ENCODE measurements at regions not wholly inside any gene's neighbourhood (a gene's known extent, or its start where the extent isn't known, plus 50 kb on each side); places are given as distances from the start of the nearest gene placed in this dataset.

DNA sequence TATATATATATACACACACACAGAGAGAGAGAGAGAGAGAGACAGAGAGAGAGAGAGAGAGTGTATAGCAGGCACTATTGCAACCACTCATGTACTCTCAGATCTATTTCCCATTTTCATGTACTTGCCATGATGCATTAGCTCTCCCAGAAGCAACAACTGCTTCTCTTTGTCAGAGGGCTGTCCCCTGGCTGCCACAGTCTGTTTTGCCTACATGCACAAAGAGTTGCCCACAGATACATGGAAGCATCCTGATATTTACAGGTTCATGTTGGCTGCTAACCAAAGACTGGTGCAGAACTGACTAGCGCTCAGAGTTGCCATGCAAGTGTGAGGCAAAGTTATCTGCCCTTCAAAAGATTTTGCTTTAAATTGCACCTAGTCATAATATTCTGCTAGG, 469.3 kb upstream of the ZNF804A start:
- H3K27me3 ChIP-seq, result no peaks in the 10 kb centered on the region
- H3K9me3 ChIP-seq, result no peaks in the 10 kb centered on the region
- no peaks in the 10 kb centered on the region for H3K4me1 ChIP-seq
- no peak for DNase-seq
- TF ChIP-seq, protein P1, sequence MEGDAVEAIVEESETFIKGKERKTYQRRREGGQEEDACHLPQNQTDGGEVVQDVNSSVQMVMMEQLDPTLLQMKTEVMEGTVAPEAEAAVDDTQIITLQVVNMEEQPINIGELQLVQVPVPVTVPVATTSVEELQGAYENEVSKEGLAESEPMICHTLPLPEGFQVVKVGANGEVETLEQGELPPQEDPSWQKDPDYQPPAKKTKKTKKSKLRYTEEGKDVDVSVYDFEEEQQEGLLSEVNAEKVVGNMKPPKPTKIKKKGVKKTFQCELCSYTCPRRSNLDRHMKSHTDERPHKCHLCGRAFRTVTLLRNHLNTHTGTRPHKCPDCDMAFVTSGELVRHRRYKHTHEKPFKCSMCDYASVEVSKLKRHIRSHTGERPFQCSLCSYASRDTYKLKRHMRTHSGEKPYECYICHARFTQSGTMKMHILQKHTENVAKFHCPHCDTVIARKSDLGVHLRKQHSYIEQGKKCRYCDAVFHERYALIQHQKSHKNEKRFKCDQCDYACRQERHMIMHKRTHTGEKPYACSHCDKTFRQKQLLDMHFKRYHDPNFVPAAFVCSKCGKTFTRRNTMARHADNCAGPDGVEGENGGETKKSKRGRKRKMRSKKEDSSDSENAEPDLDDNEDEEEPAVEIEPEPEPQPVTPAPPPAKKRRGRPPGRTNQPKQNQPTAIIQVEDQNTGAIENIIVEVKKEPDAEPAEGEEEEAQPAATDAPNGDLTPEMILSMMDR (IDR thresholded peaks at IDR 0.05; ENCODE audit: low read depth, low read length), result no peak
- no peak overlapping the region for H3K4me3 ChIP-seq (ENCODE audit: low read depth, low read length)
- no peaks in the 10 kb centered on the region for H3K36me3 ChIP-seq

DNA sequence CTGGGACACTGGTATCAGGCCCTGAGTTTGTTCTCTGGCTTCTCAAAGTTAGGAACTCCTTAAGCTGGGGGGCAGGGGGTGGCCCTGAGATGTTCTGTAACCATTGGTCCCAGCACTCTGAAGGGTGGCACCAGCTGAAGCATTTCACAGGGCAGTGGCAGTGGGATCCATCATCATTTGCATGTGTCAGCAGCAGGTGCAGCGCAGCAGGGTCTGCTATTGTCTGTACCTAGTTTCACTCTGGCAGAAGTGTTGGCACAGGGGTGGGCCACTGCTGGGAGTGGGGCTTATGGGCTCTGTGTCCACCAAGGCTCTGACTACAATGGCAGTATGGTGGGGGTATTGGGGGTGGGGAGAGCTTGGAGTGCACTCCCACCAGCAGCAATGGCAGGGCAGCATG, 460.4 kb upstream of the ZNF804A start:
- Histone ChIP-seq H3K4me3 (ENCODE audit: low read depth, low read length) (no peak overlapping the region), H3K36me3 (no peaks in the 10 kb centered on the region), H3K9me3 (no peaks in the 10 kb centered on the region), H3K27me3 (no peaks in the 10 kb centered on the region), H3K4me1 (no peaks in the 10 kb centered on the region)
- no peak for DNase-seq
- TF ChIP-seq, protein P1 (IDR thresholded peaks at IDR 0.05; ENCODE audit: low read depth, low read length), result no peak

DNA sequence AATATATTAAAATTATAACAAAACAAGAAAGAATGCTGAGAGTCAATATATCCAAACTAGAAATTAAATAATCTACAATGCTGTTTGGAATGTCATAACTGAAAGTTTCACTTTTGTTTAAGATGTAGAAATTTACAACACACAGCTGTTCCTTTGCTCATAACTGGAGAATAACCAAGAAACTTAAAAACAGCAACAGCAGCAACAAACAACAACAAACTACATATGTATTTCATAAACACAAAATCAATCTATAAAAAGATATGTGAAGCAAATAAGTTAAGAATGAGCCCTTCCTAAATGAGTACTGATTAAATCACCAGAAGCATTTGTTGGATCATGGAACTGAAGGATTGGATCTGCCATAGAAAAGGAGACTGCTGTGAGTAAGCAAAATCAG, 456.5 kb upstream of the ZNF804A start:
- H3K27me3 ChIP-seq, result no peaks in the 10 kb centered on the region
- no peak for DNase-seq
- no peaks in the 10 kb centered on the region for H3K4me1 ChIP-seq
- no peak overlapping the region for H3K4me3 ChIP-seq (ENCODE audit: low read depth, low read length)
- H3K9me3 ChIP-seq, result no peaks in the 10 kb centered on the region
- TF ChIP-seq, protein P1 (IDR thresholded peaks at IDR 0.05; ENCODE audit: low read depth, low read length), result no peak
- no peaks in the 10 kb centered on the region for H3K36me3 ChIP-seq

DNA sequence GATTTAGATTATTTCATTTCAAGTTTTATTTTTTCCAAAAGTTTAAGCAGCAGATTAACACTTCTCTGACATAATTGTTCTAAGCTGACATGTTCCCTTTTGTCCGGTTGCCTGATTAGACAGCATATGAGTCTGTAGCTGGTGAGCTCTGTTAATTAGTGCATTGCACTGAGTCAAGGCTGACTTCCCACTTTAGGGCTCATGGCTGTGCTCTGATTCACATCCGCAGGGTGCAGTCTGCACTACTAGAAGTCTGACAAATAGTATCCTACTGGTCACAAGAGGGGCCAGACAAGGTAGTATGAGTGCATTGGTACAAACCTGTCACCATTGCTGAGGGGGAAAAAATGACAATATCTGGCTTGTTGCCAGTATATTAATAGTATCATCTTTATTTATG, 443.9 kb upstream of the ZNF804A start:
- TF ChIP-seq, protein P1 (IDR thresholded peaks at IDR 0.05; ENCODE audit: low read depth, low read length), result no peak
- H3K27me3 ChIP-seq, result no peaks in the 10 kb centered on the region
- DNase-seq, result no peak
- no peaks in the 10 kb centered on the region for H3K9me3 ChIP-seq
- H3K4me3 ChIP-seq (ENCODE audit: low read depth, low read length), result no peak overlapping the region
- no peaks in the 10 kb centered on the region for H3K36me3 ChIP-seq
- H3K4me1 ChIP-seq, result no peaks in the 10 kb centered on the region

DNA sequence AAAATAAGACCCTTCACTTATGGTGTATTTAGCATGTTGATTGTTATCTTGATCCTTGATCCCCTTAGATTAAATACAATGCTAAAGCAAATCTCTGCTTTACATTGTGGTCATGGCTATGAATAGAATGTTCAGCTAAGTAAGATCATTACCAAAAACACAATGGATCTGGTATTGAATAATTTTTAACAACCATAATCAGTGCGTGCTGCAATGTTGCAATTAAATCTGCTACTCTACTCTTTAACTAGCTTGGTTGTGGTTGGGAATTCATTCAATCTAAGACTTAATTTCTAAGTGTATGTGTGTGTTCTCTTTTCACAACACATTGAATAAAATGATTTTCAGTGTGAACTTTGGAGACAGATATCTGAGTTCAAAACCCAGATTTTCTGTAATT, 442.5 kb upstream of the ZNF804A start:
- no peak for DNase-seq
- H3K36me3 ChIP-seq, result no peaks in the 10 kb centered on the region

DNA sequence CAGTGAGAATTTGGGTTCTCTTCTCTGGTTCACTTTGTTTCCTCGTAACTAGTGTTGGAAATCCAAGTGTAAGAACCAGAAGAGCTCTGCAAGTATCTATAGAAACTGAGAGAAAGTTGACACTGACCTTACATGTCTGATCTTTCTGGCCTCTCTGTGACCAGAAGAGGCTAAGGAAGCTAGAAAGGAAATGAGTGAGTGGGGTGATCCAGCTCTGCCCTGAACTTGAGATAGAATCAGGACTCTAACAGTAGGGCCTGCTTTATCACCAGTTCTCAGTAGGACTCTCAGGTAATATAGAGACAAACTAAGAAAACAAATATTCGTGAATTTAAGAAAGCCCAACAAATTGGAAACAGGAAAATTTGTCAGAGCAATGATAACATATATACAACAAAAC, 441.2 kb upstream of the ZNF804A start:
- H3K27me3 ChIP-seq, result no peaks in the 10 kb centered on the region
- no peaks in the 10 kb centered on the region for H3K36me3 ChIP-seq
- H3K4me1 ChIP-seq, result no peaks in the 10 kb centered on the region
- H3K9me3 ChIP-seq, result no peaks in the 10 kb centered on the region
- DNase-seq, result no peak
- TF ChIP-seq, protein P1 (IDR thresholded peaks at IDR 0.05; ENCODE audit: low read depth, low read length), result no peak
- H3K4me3 ChIP-seq (ENCODE audit: low read depth, low read length), result no peak overlapping the region

More for the DNA sequence above, 442.5 kb upstream of the ZNF804A start:
- Histone ChIP-seq H3K4me3 (ENCODE audit: low read depth, low read length) (no peak overlapping the region), H3K4me1 (no peaks in the 10 kb centered on the region), H3K27me3 (no peaks in the 10 kb centered on the region), H3K9me3 (no peaks in the 10 kb centered on the region)
- TF ChIP-seq, protein P1 (IDR thresholded peaks at IDR 0.05; ENCODE audit: low read depth, low read length), result no peak
